Kidney epithelial cell (primary cell): ENCODE measurements at regions not wholly inside any gene's neighbourhood (a gene's known extent, or its start where the extent isn't known, plus 50 kb on each side); places are given as distances from the start of the nearest gene placed in this dataset.

ENCODE experiments used
- DNase-seq: peaks from one replicate; pipeline ENCODE4 v3.0.0-alpha.2; 2010; ENCODE audit warnings: low read depth
- H3K27me3 ChIP-seq: 2 replicates; pipeline ENCODE4 v1.6.0; 2011; ENCODE audit warnings: low read length; ENCODE audit not compliant: control insufficient read depth, insufficient read depth
- H3K36me3 ChIP-seq: 2 replicates; pipeline ENCODE4 v1.5.1; 2011; ENCODE audit warnings: low read length; ENCODE audit not compliant: control insufficient read depth, insufficient read depth
- H3K4me3 ChIP-seq: 2 replicates; pipeline ENCODE4 v1.5.1; 2011; ENCODE audit warnings: low read depth, mild to moderate bottlenecking, control low read depth, low read length
- CTCF ChIP-seq: IDR thresholded peaks from 2 replicates; pipeline ENCODE4 v1.5.1; 2011; ENCODE audit warnings: mild to moderate bottlenecking, moderate library complexity, low read length, control low read depth, inconsistent platforms; ENCODE audit not compliant: insufficient read depth, poor library complexity, severe bottlenecking

GRCh38 chr2:142314164-142314563, 183.3 kb upstream of the LRP1B start:
- no peak for TF ChIP-seq CTCF
- H3K36me3 ChIP-seq = no peaks in the 10 kb centered on the region

GRCh38 chr2:142310530-142310929, 179.7 kb upstream of the LRP1B start:
- H3K36me3 ChIP-seq = no peaks in the 10 kb centered on the region
- H3K27me3 ChIP-seq = no peaks in the 10 kb centered on the region
- no peak for DNase-seq
- TF ChIP-seq CTCF = no peak
- H3K4me3 ChIP-seq = no peak overlapping the region

More at GRCh38 chr2:142314164-142314563, 183.3 kb upstream of the LRP1B start:
- Histone ChIP-seq H3K4me3 (no peak overlapping the region), H3K27me3 (no peaks in the 10 kb centered on the region)
- no peak for DNase-seq

GRCh38 chr2:142308744-142309143, 177.9 kb upstream of the LRP1B start:
- Histone ChIP-seq H3K36me3 (no peaks in the 10 kb centered on the region), H3K4me3 (no peak overlapping the region), H3K27me3 (no peaks in the 10 kb centered on the region)
- no peak for DNase-seq
- TF ChIP-seq CTCF = no peak

- no peak for DNase-seq
- no peaks in the 10 kb centered on the region for H3K27me3 ChIP-seq
- H3K36me3 ChIP-seq = no peaks in the 10 kb centered on the region
- TF ChIP-seq CTCF = no peak
- no peak overlapping the region for H3K4me3 ChIP-seq
These were observed 176.8 kb upstream of the LRP1B start for GRCh38 chr2:142307616-142308115.

GRCh38 chr2:142307086-142307485, 176.3 kb upstream of the LRP1B start:
- Histone ChIP-seq H3K4me3 (no peak overlapping the region), H3K36me3 (no peaks in the 10 kb centered on the region), H3K27me3 (no peaks in the 10 kb centered on the region)
- TF ChIP-seq CTCF = no peak
- no peak for DNase-seq

GRCh38 chr2:142306131-142306530, 175.3 kb upstream of the LRP1B start:
- DNase-seq = no peak
- no peak overlapping the region for H3K4me3 ChIP-seq
- no peak for TF ChIP-seq CTCF
- H3K27me3 ChIP-seq = no peaks in the 10 kb centered on the region
- H3K36me3 ChIP-seq = no peaks in the 10 kb centered on the region
